ENCODE measurements at regions not wholly inside any gene's neighbourhood (a gene's known extent, or its start where the extent isn't known, plus 50 kb on each side); places are given as distances from the start of the nearest gene placed in this dataset.

DNA sequence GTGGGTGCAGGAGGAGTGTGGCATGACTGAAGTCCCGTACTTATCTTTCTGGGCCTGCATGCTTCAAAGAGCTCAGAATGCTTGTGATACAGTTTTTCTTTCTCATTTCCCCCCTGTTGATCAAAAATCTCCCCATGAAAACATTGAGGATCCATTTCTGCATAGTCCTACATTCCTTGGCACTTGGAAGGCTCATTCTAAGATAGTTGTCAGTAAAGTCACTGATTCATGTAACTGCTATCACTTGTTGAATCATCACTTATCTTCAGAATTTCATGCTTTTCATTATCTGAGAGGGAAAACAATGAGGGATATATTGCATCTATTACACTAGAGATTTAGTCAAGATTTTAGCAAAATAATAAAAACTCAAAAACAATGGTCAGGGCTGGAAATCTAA lies 1953.1 kb upstream of the CDH6 start:
- H2BK20ac ChIP-seq (ENCODE audit: low read depth, low read length, poor library complexity, severe bottlenecking): no peak overlapping the region
- no peak overlapping the region for H2BK120ac ChIP-seq (ENCODE audit: low read depth, low read length, poor library complexity, severe bottlenecking)
- H3K23ac ChIP-seq (ENCODE audit: insufficient read length, low read depth, low read length): no peak overlapping the region
- no peak overlapping the region for H3K27ac ChIP-seq (ENCODE audit: insufficient read length, low read depth, low read length)
- peaks cover 0 to 6% of the 10 kb centered on the region in 2 experiments; a peak in 2 of 5 replicates for H3K9me3 Mint-ChIP-seq
- no peak overlapping the region for H3T11ph ChIP-seq (ENCODE audit: low read length)
- no peak overlapping the region for H3K9ac ChIP-seq (ENCODE audit: extremely low read depth, insufficient read length, low read length)
- no peak overlapping the region for H4K8ac ChIP-seq (replicated peaks; ENCODE audit: insufficient read length, low read depth, low read length)
- H3K27me3 ChIP-seq (ENCODE audit: insufficient read depth, low read length): no peaks in the 10 kb centered on the region
- no peak overlapping the region for H3K4ac ChIP-seq (ENCODE audit: low read depth, low read length)
- H4K91ac ChIP-seq (ENCODE audit: insufficient read length, low read depth, low read length): no peak overlapping the region
- H3K36me3 Mint-ChIP-seq (ENCODE audit: insufficient read depth in 1 of 3, low read depth in 3 of 3): peaks cover 0 to 10% (median 0%) of the 10 kb centered on the region in 3 experiments; a peak in 2 of 7 replicates
- TF ChIP-seq, protein P1, sequence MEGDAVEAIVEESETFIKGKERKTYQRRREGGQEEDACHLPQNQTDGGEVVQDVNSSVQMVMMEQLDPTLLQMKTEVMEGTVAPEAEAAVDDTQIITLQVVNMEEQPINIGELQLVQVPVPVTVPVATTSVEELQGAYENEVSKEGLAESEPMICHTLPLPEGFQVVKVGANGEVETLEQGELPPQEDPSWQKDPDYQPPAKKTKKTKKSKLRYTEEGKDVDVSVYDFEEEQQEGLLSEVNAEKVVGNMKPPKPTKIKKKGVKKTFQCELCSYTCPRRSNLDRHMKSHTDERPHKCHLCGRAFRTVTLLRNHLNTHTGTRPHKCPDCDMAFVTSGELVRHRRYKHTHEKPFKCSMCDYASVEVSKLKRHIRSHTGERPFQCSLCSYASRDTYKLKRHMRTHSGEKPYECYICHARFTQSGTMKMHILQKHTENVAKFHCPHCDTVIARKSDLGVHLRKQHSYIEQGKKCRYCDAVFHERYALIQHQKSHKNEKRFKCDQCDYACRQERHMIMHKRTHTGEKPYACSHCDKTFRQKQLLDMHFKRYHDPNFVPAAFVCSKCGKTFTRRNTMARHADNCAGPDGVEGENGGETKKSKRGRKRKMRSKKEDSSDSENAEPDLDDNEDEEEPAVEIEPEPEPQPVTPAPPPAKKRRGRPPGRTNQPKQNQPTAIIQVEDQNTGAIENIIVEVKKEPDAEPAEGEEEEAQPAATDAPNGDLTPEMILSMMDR (conservative IDR thresholded peaks at IDR 0.05): no peak
- no peak overlapping the region for H2AFZ ChIP-seq (ENCODE audit: low read length)
- H2AK5ac ChIP-seq (ENCODE audit: insufficient read length, low read length): no peak overlapping the region
- no peak overlapping the region for H2BK5ac ChIP-seq (ENCODE audit: insufficient read length, low read length)
- no peak overlapping the region for H2BK15ac ChIP-seq (ENCODE audit: low read depth, low read length)
- H3K23me2 ChIP-seq (ENCODE audit: insufficient read length, low read depth, low read length, poor library complexity, severe bottlenecking): no peaks in the 10 kb centered on the region
- no peak overlapping the region for H3K4me2 ChIP-seq (ENCODE audit: insufficient read depth, insufficient read length, low read length)
- WGBS (ENCODE audit: extremely low coverage, insufficient read length, low lambda C conversion rate): no CpG with 5 or more reads among the region's 1 CpG
- no peak overlapping the region for H3K14ac ChIP-seq (ENCODE audit: insufficient read depth, low read length)
- H3K79me1 ChIP-seq (ENCODE audit: insufficient read depth, low read depth, low read length, poor library complexity, severe bottlenecking): no peaks in the 10 kb centered on the region
- no peak overlapping the region for H4K5ac ChIP-seq (ENCODE audit: insufficient read length, low read depth, low read length)
- H2BK12ac ChIP-seq (ENCODE audit: insufficient read length, low read depth, low read length): no peak overlapping the region
- H4K20me1 ChIP-seq (ENCODE audit: control insufficient read depth, insufficient read depth, insufficient read length): no peaks in the 10 kb centered on the region
- H3K18ac ChIP-seq (ENCODE audit: insufficient read length, low read depth, low read length): no peak overlapping the region
- no peak overlapping the region for H3K4me3 Mint-ChIP-seq
- no peaks in the 10 kb centered on the region for H3K9me3 ChIP-seq (ENCODE audit: control insufficient read depth, low read depth, low read length)
- H3K4me1 ChIP-seq (ENCODE audit: insufficient read depth, low read length): peaks cover 2% of the 10 kb centered on the region
- no peaks in the 10 kb centered on the region for H3K27me3 Mint-ChIP-seq (ENCODE audit: low read depth)
- peak overlapping the region in 1 of 3 experiments; percentile 3; a peak in 1 of 7 replicates for H3K27ac Mint-ChIP-seq
- H3K4me1 Mint-ChIP-seq: peaks cover 16 to 26% of the 10 kb centered on the region in 2 experiments
- no peak overlapping the region for H3K56ac ChIP-seq (ENCODE audit: insufficient read length, low read depth, low read length)
- H3K79me2 ChIP-seq (ENCODE audit: insufficient read depth, low read length): no peaks in the 10 kb centered on the region
- DNase-seq: no peak

All from H9 (cell line).